22Rv1 (cell line): ENCODE measurements at regions not wholly inside any gene's neighbourhood (a gene's known extent, or its start where the extent isn't known, plus 50 kb on each side); places are given as distances from the start of the nearest gene placed in this dataset.

Source experiments
- CTCF ChIP-seq: fragments of 450-650 bp; IDR thresholded peaks from 2 replicates; pipeline ENCODE4 v1.5.1; 2017; ENCODE audit warnings: mild to moderate bottlenecking
- ZFX ChIP-seq: fragments of 450-650 bp; IDR thresholded peaks from 2 replicates; pipeline ENCODE4 v1.6.1; 2017; ENCODE audit warnings: antibody characterized with exemption, borderline replicate concordance

GRCh38 chr5:124856726-124857125 is 110.3 kb upstream of the ZNF608 start:
- TF ChIP-seq CTCF (no peak), ZFX (no peak)
